A673 (cell line): ENCODE measurements at regions not wholly inside any gene's neighbourhood (a gene's known extent, or its start where the extent isn't known, plus 50 kb on each side); places are given as distances from the start of the nearest gene placed in this dataset.

ENCODE experiments used
- BruUV-seq: library from RNA; stranded (reverse); fragments of 400-500 nt; replicated peaks from 2 replicates; lab custom pipeline; 2021; lab: Mats Ljungman, UMichigan
- CTCF ChIA-PET: fragments of 300-600 bp; sonication (Branson Sonifier 250); formaldehyde crosslinking; loops from one replicate; lab custom pipeline; 2022; ENCODE audit warnings: antibody characterized with exemption; lab: Charles Lee
- POLR2A ChIA-PET: fragments of 300-600 bp; sonication (Branson Sonifier 250); formaldehyde crosslinking; loops from one replicate; lab custom pipeline; 2022; ENCODE audit warnings: antibody characterized with exemption; ENCODE audit not compliant: low non-redundant PET; lab: Charles Lee
- DNase-seq: peaks from one replicate; pipeline ENCODE4 v3.0.0-alpha.2; 2015; ENCODE audit warnings: low spot score
- H3K27ac ChIP-seq: fragments of 200-600 bp; sonication (generic); 2 replicates; pipeline ENCODE4 v1.5.1; 2016; ENCODE audit warnings: mixed run types, low read depth, mild to moderate bottlenecking, mixed read lengths, antibody characterized with exemption, low read length; ENCODE audit not compliant: poor library complexity, severe bottlenecking
- H3K27me3 ChIP-seq: fragments of 200-600 bp; sonication (generic); replicated peaks from 2 replicates; pipeline ENCODE4 v1.6.1; 2017; ENCODE audit warnings: mixed run types, low read depth, mild to moderate bottlenecking, mixed read lengths, antibody characterized with exemption, low read length; ENCODE audit not compliant: insufficient read depth, poor library complexity
- H3K36me3 ChIP-seq: fragments of 200-600 bp; sonication (generic); 2 replicates; pipeline ENCODE4 v1.6.1; 2016; ENCODE audit warnings: mixed run types, mild to moderate bottlenecking, mixed read lengths, antibody characterized with exemption, low read length; ENCODE audit not compliant: insufficient read depth, poor library complexity, severe bottlenecking
- H3K4me1 ChIP-seq: fragments of 200-600 bp; sonication (generic); 2 replicates; pipeline ENCODE4 v1.6.1; 2017; ENCODE audit warnings: mixed run types, mild to moderate bottlenecking, mixed read lengths, antibody characterized with exemption, low read length; ENCODE audit not compliant: insufficient read depth, poor library complexity, severe bottlenecking
- H3K4me3 ChIP-seq: fragments of 200-600 bp; sonication (generic); 2 replicates; pipeline ENCODE4 v1.5.1; 2016; ENCODE audit warnings: low read depth, mixed run types, mild to moderate bottlenecking, mixed read lengths, low read length; ENCODE audit not compliant: poor library complexity, severe bottlenecking
- H3K9me3 ChIP-seq: fragments of 200-600 bp; sonication (generic); 2 replicates; pipeline ENCODE4 v1.6.1; 2016; ENCODE audit warnings: mixed run types, low read depth, mild to moderate bottlenecking, mixed read lengths, antibody characterized with exemption, low read length; ENCODE audit not compliant: poor library complexity, severe bottlenecking
- CTCF ChIP-seq: fragments of 300-800, 200-600 bp; sonication (generic); conservative IDR thresholded peaks from 2 replicates; pipeline ENCODE4 v1.5.1; 2017; ENCODE audit warnings: low read depth, mild to moderate bottlenecking, antibody characterized with exemption, low read length, moderate library complexity, mixed read lengths
- EZH2 ChIP-seq: fragments of 200-600 bp; sonication (generic); IDR thresholded peaks from 2 replicates; pipeline ENCODE4 v1.6.1; 2017; ENCODE audit warnings: borderline replicate concordance, low read depth, mild to moderate bottlenecking, mixed read lengths, antibody characterized with exemption, low read length; ENCODE audit not compliant: poor library complexity, severe bottlenecking
- intact Hi-C: fragments of 100-400 bp; cut with micrococcal nuclease; formaldehyde crosslinking; loops from one replicate; pipeline ENCODE4 v1.10.0; 2022; ENCODE audit not compliant: unreplicated experiment

GRCh38 chr18:41621177-41621576, 333.9 kb upstream of the PIK3C3 start:
- CTCF ChIA-PET: no interaction called here
- H3K4me3 ChIP-seq: no peak overlapping the region
- BruUV-seq: no TSS peak
- POLR2A ChIA-PET: no interaction called here
- no peaks in the 10 kb centered on the region for H3K4me1 ChIP-seq
- TF ChIP-seq CTCF (no peak), EZH2 (no peak)
- H3K9me3 ChIP-seq: no peaks in the 10 kb centered on the region
- no peaks in the 10 kb centered on the region for H3K36me3 ChIP-seq
- no peak overlapping the region for H3K27ac ChIP-seq
- no peaks in the 10 kb centered on the region for H3K27me3 ChIP-seq
- DNase-seq: no peak
- intact Hi-C loops: no loop called here

- H3K27me3 ChIP-seq: no peaks in the 10 kb centered on the region
- no peaks in the 10 kb centered on the region for H3K36me3 ChIP-seq
- H3K9me3 ChIP-seq: no peaks in the 10 kb centered on the region
- BruUV-seq: no TSS peak
- no peak overlapping the region for H3K4me3 ChIP-seq
- ChIA-PET POLR2A (no interaction called here), CTCF (no interaction called here)
- TF ChIP-seq EZH2 (no peak), CTCF (no peak)
- no peaks in the 10 kb centered on the region for H3K4me1 ChIP-seq
- no peak overlapping the region for H3K27ac ChIP-seq
- DNase-seq: no peak
- intact Hi-C loops: no loop called here
Measured at GRCh38 chr18:41618147-41618546, 336.9 kb upstream of the PIK3C3 start.

GRCh38 chr18:41617647-41618046, 337.4 kb upstream of the PIK3C3 start:
- Histone ChIP-seq H3K4me1 (no peaks in the 10 kb centered on the region), H3K36me3 (no peaks in the 10 kb centered on the region), H3K9me3 (no peaks in the 10 kb centered on the region), H3K27ac (no peak overlapping the region), H3K27me3 (no peaks in the 10 kb centered on the region), H3K4me3 (no peak overlapping the region)
- intact Hi-C loops: no loop called here
- no peak for DNase-seq
- ChIA-PET POLR2A (no interaction called here), CTCF (no interaction called here)
- BruUV-seq: no TSS peak
- TF ChIP-seq EZH2 (no peak), CTCF (no peak)
